NT2/D1 (cell line): ENCODE measurements at regions not wholly inside any gene's neighbourhood (a gene's known extent, or its start where the extent isn't known, plus 50 kb on each side); places are given as distances from the start of the nearest gene placed in this dataset.

Experiments used
- YY1 ChIP-seq: IDR thresholded peaks from 2 replicates; pipeline ENCODE4 v1.6.1; 2011; ENCODE audit not compliant: insufficient read length, insufficient read depth
- ZNF274 ChIP-seq: IDR thresholded peaks from 2 replicates; pipeline ENCODE4 v1.6.1; 2011; ENCODE audit warnings: mild to moderate bottlenecking, low read depth, low read length

GRCh38 chr5:67880876-67881275 is 334.7 kb upstream of the PIK3R1 start:
- TF ChIP-seq YY1 = no peak
- TF ChIP-seq ZNF274 = no peak
